Naive thymus-derived CD8-positive, alpha-beta T cell (primary cell): ENCODE measurements at regions not wholly inside any gene's neighbourhood (a gene's known extent, or its start where the extent isn't known, plus 50 kb on each side); places are given as distances from the start of the nearest gene placed in this dataset.

Source experiments
- ATAC-seq, 2 donors: fragments of 150-1000 bp; cut with Tn5 transposase in 1 of 2; sonication (Bioruptor Pico), chemical (Tn5 transposase) in 1 of 2; 1 replicate in 1 of 2; 2 replicates in 1 of 2; pipeline ENCODE4 v1.10.0; 2021; ENCODE audit warnings: mild to moderate bottlenecking in 2 of 2, moderate library complexity in 2 of 2
- POLR2A ChIA-PET: fragments of 350-600 bp; sonication (Branson Sonifier 250); formaldehyde crosslinking; loops from one replicate; lab custom pipeline; 2021; ENCODE audit warnings: antibody characterized with exemption; lab: Charles Lee
- DNase-seq, 10 donors: peaks; one replicate each; pipeline versions ENCODE4 v3.0.0 to v3.0.0-alpha.2; 2020 to 2022
- H3K27ac Mint-ChIP-seq, 10 donors: one replicate each; pipeline ENCODE4 v1.8.0; 2020 to 2022; ENCODE audit warnings: mild to moderate bottlenecking in 10 of 10, mixed read lengths in 10 of 10, moderate library complexity in 4 of 10, inconsistent platforms in 1 of 10
- H3K27me3 Mint-ChIP-seq, 5 donors: one replicate each; pipeline ENCODE4 v1.8.0; 2021 to 2022; ENCODE audit warnings: mixed read lengths in 5 of 5
- H3K36me3 Mint-ChIP-seq, 3 donors: one replicate each; pipeline ENCODE4 v1.8.0; 2020 to 2022; ENCODE audit warnings: mixed read lengths in 3 of 3, mild to moderate bottlenecking in 2 of 3, inconsistent platforms in 1 of 3
- H3K4me1 Mint-ChIP-seq, 4 donors: one replicate each; pipeline ENCODE4 v1.8.0; 2021 to 2022; ENCODE audit warnings: mixed read lengths in 4 of 4
- H3K4me3 Mint-ChIP-seq, 10 donors: one replicate each; pipeline ENCODE4 v1.8.0; 2020 to 2022; ENCODE audit warnings: mild to moderate bottlenecking in 10 of 10, mixed read lengths in 10 of 10, moderate library complexity in 6 of 10, inconsistent platforms in 1 of 10
- H3K9me3 Mint-ChIP-seq, 9 donors: one replicate each; pipeline ENCODE4 v1.8.0; 2020 to 2022; ENCODE audit warnings: mixed read lengths in 9 of 9, mild to moderate bottlenecking in 3 of 9, inconsistent platforms in 1 of 9, moderate library complexity in 1 of 9

DNA sequence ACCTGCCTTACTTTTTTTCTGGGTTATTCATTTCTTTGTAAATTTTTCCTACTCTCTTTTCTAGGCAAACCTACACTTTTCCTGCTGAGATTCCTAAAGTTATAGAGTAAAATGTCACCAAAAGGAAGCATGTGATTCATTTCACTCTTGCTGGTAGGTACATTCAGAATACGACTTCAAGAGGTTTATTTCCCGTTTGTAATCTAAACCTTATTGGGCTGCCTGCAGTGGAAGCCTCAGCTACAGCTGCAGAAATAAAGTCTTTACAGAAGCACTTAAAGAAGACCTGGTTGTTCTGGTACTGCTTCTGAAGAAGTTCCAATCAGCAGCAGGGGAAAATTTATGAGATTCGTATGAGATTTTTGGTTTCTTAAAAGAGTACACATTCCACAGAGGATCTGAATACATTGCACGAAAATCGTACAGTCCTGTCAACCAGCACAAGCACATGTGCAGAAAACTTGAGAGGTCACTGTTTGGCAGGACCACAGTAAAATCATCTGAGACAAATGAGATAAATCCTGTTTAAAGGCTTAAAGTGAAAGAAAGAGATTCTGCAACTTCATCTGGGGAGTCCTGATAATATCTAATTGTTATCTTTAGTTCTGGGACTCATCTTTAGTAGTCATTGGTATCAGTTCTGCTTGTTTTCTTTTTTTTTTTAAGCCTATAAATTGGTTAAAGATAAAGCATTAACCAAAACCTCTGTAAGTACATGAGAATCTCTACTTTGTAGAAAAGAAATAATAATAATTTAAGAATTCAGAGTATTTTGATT lies 109.9 kb upstream of the ADGRL2 start:
- no peaks in the 10 kb centered on the region for H3K36me3 Mint-ChIP-seq
- H3K27me3 Mint-ChIP-seq = peaks cover 0 to 8% (median 0%) of the 10 kb centered on the region in 5 donors
- H3K27ac Mint-ChIP-seq = no peak overlapping the region
- no peak overlapping the region for H3K4me3 Mint-ChIP-seq
- no peak for DNase-seq
- POLR2A ChIA-PET = no interaction called here
- ATAC-seq = no peak
- H3K9me3 Mint-ChIP-seq = peaks cover 0 to 34% (median 8%) of the 10 kb centered on the region in 9 donors
- no peaks in the 10 kb centered on the region for H3K4me1 Mint-ChIP-seq

DNA sequence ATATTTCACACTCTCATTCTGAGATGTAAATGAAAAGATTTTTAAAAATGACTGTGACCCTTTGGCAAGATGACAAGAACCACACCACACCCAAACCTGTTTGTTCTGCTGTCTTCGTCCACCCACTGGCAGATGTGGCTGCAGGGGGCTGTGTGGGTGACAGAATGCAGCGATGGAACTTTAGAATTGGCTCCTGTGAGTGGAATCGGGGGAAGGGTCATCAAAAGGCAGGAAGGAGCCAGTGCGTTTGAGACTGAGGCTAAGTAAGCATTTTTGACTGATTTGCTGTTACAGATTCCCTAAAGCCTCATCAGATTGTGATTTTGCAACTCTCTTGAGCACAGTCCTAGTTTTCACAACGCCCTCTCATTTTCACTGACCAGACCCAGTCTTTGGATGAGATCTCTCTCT lies 111.2 kb upstream of the ADGRL2 start:
- Mint-ChIP-seq H3K4me3 (no peak overlapping the region), H3K27ac (no peak overlapping the region), H3K4me1 (no peaks in the 10 kb centered on the region), H3K36me3 (no peaks in the 10 kb centered on the region), H3K27me3 (peaks cover 0 to 8% (median 0%) of the 10 kb centered on the region in 5 donors), H3K9me3 (peaks cover 0 to 40% (median 8%) of the 10 kb centered on the region in 9 donors)
- DNase-seq (no peak), ATAC-seq (no peak)
- POLR2A ChIA-PET = no interaction called here

DNA sequence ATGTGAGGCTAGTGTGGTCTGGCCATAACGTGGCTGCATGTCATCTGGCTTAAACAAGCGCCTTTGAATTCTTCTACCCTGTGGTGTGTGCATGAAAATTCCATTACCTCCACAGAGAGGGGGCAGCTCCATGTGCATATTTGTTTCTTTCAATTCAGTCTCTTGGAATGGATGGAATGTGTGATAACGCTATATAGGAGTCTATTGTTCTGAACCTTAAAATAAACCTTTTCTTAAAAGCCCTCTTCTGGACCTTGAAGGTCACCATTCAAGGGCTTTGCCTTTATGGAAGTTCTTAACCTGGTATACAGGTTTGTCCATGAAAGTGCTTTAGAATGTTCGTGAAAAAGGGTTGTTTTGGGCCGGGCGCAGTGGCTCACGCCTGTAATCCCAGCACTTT lies 118.2 kb upstream of the ADGRL2 start:
- Mint-ChIP-seq H3K4me3 (no peak overlapping the region), H3K27me3 (peaks cover 0 to 5% (median 0%) of the 10 kb centered on the region in 5 donors), H3K27ac (no peak overlapping the region), H3K36me3 (no peaks in the 10 kb centered on the region), H3K9me3 (peaks cover 0 to 28% (median 3%) of the 10 kb centered on the region in 9 donors), H3K4me1 (no peaks in the 10 kb centered on the region)
- POLR2A ChIA-PET = no interaction called here
- ATAC-seq = no peak
- no peak for DNase-seq

DNA sequence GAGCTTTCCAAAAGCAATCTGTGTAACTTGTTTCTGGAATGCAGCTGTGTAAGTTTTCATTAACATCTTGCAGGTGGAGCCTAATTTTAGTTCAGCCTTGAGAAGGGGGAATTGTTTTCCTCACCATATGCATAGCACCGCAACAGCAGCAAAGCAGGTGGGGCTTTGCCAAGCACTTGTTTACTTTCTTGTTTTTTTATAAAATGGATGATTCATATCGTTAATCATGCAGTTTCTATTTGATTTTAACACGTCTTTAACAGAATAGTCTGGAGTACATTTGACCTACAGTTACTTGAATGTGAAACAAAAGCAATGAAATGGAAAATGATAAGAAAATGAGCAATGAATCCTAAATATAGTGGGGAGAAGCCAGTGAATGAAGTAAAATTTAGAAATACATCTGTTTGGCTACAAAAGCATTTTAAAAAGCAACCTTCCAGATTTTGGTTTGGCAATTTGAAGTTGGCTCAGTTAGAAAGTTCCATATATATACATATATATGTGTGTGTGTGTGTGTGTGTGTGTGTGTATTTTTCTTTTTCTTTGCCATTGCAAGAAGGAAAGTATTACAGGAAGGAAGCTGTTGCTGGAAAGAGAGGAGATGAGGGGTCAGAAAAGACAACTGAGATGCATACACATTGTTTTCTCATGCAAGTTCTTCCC lies 119.0 kb upstream of the ADGRL2 start:
- no peak overlapping the region for H3K27ac Mint-ChIP-seq
- peaks cover 0 to 23% (median 0%) of the 10 kb centered on the region in 9 donors for H3K9me3 Mint-ChIP-seq
- POLR2A ChIA-PET = no interaction called here
- ATAC-seq (no peak), DNase-seq (no peak)
- no peaks in the 10 kb centered on the region for H3K36me3 Mint-ChIP-seq
- H3K4me3 Mint-ChIP-seq = no peak overlapping the region
- no peaks in the 10 kb centered on the region for H3K4me1 Mint-ChIP-seq
- H3K27me3 Mint-ChIP-seq = peaks cover 0 to 5% (median 0%) of the 10 kb centered on the region in 5 donors

DNA sequence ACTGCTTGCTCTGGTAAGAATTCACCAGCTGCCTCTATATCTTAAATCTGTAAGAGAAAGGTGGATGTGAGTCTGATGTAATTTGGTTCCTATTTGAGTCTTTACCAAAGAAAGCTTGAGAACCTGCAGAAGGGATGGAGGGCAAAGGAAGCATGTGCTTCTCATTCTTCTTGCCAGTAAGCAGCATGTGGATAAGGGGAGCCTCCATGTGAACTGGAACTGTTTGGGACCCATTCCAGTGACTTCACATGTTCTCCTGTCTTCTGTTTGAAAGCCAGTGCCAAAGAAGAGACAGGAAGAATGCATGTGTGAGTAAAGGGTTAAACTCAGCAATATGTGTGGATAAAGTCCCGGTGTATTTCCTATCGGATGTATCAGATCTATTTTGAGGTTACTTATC lies 119.6 kb upstream of the ADGRL2 start:
- POLR2A ChIA-PET = no interaction called here
- no peaks in the 10 kb centered on the region for H3K36me3 Mint-ChIP-seq
- H3K27me3 Mint-ChIP-seq = peaks cover 0 to 5% (median 0%) of the 10 kb centered on the region in 5 donors
- peaks cover 0 to 17% (median 0%) of the 10 kb centered on the region in 9 donors for H3K9me3 Mint-ChIP-seq
- DNase-seq (no peak), ATAC-seq (no peak)
- H3K4me1 Mint-ChIP-seq = no peaks in the 10 kb centered on the region
- H3K27ac Mint-ChIP-seq = no peak overlapping the region
- H3K4me3 Mint-ChIP-seq = no peak overlapping the region

DNA sequence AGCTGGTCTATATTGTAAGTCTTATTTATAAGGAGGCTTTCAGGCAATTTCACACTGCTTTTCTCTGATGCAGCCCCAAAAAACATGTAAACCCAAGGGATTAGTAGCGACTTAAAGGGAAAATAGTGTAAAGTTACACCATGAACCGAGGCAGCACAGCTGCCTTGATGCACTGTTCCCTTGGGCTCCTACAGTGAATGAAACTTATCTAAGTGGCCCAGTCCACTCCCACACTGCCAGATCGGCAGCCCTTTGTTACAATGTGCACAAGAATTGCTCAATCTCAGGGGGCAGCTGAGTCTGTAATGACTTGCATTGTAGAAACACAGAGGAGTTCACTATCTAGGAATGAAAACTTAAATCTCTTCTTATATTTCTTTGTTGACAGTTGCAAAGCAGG lies 120.8 kb upstream of the ADGRL2 start:
- ATAC-seq (no peak), DNase-seq (no peak)
- Mint-ChIP-seq H3K4me1 (no peaks in the 10 kb centered on the region), H3K9me3 (peaks cover 0 to 12% (median 0%) of the 10 kb centered on the region in 9 donors), H3K4me3 (no peak overlapping the region), H3K27ac (no peak overlapping the region), H3K36me3 (no peaks in the 10 kb centered on the region), H3K27me3 (peaks cover 0 to 5% (median 0%) of the 10 kb centered on the region in 5 donors)
- POLR2A ChIA-PET = no interaction called here

DNA sequence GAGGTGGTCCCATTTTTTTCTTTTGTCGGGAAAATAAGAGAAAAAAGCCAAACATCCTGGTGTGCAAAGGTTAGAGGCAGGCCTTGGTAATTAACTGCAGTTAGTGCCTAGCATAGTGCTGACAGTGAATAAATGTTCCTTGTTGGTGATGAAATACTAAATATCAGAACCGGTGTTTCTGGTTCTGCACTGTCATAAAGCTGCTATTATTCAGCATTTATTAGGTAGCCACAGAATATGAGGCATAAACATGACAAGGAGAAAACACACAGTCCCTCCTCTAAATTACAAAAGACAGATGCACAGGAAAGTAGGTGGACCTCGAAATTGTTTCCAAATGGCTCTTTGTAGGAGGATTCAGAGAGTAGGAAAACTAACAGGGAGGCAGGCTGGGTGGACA lies 122.0 kb upstream of the ADGRL2 start:
- Mint-ChIP-seq H3K27ac (no peak overlapping the region), H3K36me3 (no peaks in the 10 kb centered on the region), H3K27me3 (peaks cover 0 to 5% (median 0%) of the 10 kb centered on the region in 5 donors), H3K4me3 (no peak overlapping the region), H3K9me3 (peaks cover 0 to 7% (median 0%) of the 10 kb centered on the region in 9 donors), H3K4me1 (no peaks in the 10 kb centered on the region)
- no peak for ATAC-seq
- DNase-seq = no peak
- POLR2A ChIA-PET = no interaction called here

DNA sequence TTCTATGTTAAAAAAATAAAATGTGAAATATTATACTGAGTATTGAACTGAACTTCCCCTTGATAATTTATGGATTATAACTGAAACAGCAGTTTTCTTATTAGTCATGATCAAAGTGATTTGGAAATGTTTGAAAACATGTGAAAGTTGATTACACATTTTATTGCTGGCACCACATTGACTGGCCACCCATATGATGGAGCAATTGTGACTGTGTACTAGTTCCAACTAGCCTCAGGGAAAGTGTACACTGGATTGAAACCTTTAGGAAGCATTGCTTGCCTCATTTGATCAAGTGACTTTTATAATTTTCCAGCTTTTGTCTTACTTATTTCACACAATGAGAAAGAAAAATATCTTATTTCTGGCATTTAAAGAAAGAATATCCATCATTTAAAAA lies 128.0 kb upstream of the ADGRL2 start:
- Mint-ChIP-seq H3K27ac (no peak overlapping the region), H3K27me3 (peaks cover 0 to 3% (median 0%) of the 10 kb centered on the region in 5 donors), H3K4me3 (no peak overlapping the region), H3K36me3 (no peaks in the 10 kb centered on the region), H3K9me3 (peaks cover 0 to 11% (median 0%) of the 10 kb centered on the region in 9 donors), H3K4me1 (no peaks in the 10 kb centered on the region)
- no peak for DNase-seq
- no peak for ATAC-seq
- POLR2A ChIA-PET = no interaction called here

DNA sequence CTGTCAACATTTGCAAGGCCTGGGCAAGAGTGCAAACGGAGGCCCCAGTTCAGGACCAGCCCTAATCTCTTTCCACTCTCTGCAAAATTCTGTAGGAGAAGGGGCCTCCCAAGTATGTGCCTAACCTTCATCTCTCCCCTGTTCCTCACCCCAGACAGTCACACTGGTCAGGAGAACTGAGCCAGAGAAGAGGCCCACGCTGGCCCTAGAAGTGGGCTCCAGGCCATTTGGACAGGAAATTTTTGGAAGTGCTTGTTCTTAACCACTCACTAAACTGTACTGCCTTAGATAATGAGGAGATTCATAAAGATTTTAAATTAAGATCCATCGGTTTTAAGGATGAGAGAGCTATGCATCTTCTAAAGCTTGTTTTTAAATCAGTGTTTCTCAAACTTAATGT lies 129.7 kb upstream of the ADGRL2 start:
- no peaks in the 10 kb centered on the region for H3K36me3 Mint-ChIP-seq
- ATAC-seq (no peak), DNase-seq (no peak)
- H3K27ac Mint-ChIP-seq = peak overlapping the region in 1 of 10 donors; percentile 9
- H3K9me3 Mint-ChIP-seq = peaks cover 0 to 9% (median 0%) of the 10 kb centered on the region in 9 donors
- H3K4me1 Mint-ChIP-seq = no peaks in the 10 kb centered on the region
- POLR2A ChIA-PET = no interaction called here
- peaks cover 0 to 3% (median 0%) of the 10 kb centered on the region in 5 donors for H3K27me3 Mint-ChIP-seq
- no peak overlapping the region for H3K4me3 Mint-ChIP-seq

DNA sequence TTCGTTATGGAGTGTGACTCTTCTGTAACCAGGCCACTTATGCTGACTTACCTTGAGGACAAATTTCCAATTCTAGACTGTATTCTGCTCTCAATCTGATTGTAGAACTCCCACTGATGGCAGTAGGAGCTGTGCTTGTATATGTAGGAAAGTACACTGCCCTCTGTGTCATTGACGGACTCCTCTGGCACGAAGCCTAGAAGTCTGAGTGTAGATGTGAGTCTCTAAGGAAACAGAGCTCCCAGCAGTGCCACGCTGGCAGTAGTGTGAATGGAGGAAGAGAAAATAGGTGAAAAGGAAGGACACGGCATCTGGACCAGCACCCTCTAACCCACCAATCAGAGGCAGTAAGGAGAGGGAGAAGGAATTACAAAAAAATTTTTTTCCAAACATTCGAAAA lies 130.4 kb upstream of the ADGRL2 start:
- ATAC-seq = no peak
- peaks cover 0 to 9% (median 0%) of the 10 kb centered on the region in 9 donors for H3K9me3 Mint-ChIP-seq
- POLR2A ChIA-PET = no interaction called here
- no peak for DNase-seq
- H3K36me3 Mint-ChIP-seq = no peaks in the 10 kb centered on the region
- no peak overlapping the region for H3K27ac Mint-ChIP-seq
- no peak overlapping the region for H3K4me3 Mint-ChIP-seq
- H3K27me3 Mint-ChIP-seq = peaks cover 0 to 3% (median 0%) of the 10 kb centered on the region in 5 donors
- no peaks in the 10 kb centered on the region for H3K4me1 Mint-ChIP-seq

DNA sequence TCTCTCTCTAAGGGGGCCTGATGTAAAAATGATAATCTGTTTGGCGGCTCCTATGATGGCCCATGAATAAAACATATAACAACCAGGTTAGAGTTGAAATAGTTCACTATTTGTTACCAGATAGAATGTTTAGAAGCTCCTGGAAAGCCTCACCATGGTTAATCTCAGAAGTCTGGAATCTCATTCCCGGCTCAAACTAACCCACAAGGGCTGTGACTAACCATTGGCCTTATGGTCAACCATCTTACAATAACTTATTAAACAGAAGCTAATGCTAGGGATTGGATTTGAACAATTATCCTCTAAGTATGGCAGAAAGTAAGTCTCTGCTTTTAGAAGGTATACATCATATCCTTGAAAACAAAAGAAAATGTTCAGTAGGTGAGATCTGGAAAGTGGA lies 134.1 kb upstream of the ADGRL2 start:
- Mint-ChIP-seq H3K4me3 (no peak overlapping the region), H3K9me3 (peaks cover 0 to 13% (median 0%) of the 10 kb centered on the region in 9 donors), H3K4me1 (no peaks in the 10 kb centered on the region), H3K27ac (no peak overlapping the region), H3K36me3 (no peaks in the 10 kb centered on the region), H3K27me3 (peaks cover 0 to 3% (median 0%) of the 10 kb centered on the region in 5 donors)
- ATAC-seq (no peak), DNase-seq (no peak)
- POLR2A ChIA-PET = no interaction called here

DNA sequence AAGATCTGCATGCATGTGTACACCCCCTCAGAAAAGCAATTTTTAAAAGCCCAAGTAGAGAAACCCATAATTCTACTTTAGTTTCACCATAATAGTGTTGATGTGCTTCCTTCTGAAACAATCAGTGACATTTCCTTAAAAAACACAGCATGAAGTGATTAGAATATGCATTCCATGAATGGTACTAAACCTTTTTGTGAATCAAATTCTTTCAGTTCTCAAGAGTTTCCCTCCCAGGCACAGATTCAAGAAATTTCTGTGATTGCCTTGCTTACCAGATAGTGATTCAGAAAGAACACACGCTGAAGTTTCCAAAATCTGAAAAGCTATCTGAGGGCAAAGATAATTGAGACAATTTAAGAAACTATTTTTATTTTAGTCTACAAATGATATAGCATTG lies 136.4 kb upstream of the ADGRL2 start:
- no peak for DNase-seq
- Mint-ChIP-seq H3K27ac (no peak overlapping the region), H3K36me3 (no peaks in the 10 kb centered on the region), H3K9me3 (peaks cover 0 to 12% (median 0%) of the 10 kb centered on the region in 9 donors), H3K4me1 (no peaks in the 10 kb centered on the region), H3K27me3 (no peaks in the 10 kb centered on the region), H3K4me3 (no peak overlapping the region)
- POLR2A ChIA-PET = no interaction called here
- no peak for ATAC-seq

DNA sequence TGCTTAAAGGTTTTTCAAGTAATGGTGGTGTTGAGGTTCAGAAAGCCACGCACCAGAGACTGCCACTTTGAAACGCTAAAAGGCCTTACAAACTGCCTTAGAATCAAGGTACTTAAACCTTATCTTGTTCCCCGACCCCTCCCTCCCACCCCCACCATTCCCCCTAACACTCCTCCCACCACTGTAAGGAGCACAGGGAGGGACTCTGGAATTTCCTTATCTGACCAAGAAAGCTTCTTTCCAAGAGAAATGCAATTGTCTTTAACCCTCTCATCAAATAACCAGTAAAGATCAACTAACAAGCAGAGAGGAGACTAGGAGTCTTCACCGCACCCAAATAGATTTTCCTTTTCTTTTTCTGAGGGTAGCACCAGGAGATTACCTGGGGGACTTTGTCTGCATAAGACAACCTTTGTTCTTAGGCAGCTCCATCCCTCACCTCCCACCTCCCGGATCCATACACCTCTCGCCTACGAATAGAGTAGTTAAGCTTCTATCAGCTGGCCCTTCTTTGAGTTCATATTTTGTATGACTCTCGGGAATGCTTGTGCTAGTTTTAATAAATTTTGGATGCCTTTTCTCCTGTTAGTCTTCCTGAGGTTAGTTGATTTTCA lies 137.7 kb upstream of the ADGRL2 start:
- ATAC-seq = no peak
- no peak overlapping the region for H3K27ac Mint-ChIP-seq
- H3K4me1 Mint-ChIP-seq = no peaks in the 10 kb centered on the region
- H3K27me3 Mint-ChIP-seq = no peaks in the 10 kb centered on the region
- POLR2A ChIA-PET = no interaction called here
- no peak overlapping the region for H3K4me3 Mint-ChIP-seq
- no peaks in the 10 kb centered on the region for H3K36me3 Mint-ChIP-seq
- peaks cover 0 to 6% (median 0%) of the 10 kb centered on the region in 9 donors for H3K9me3 Mint-ChIP-seq
- DNase-seq = no peak
